TTC549 (cell line): ENCODE measurements at regions not wholly inside any gene's neighbourhood (a gene's known extent, or its start where the extent isn't known, plus 50 kb on each side); places are given as distances from the start of the nearest gene placed in this dataset.

Source experiments
- FAIRE-seq: peaks from 2 replicates; lab custom pipeline; 2012; peaks lifted over from hg19 to GRCh38; lab: Jason Lieb, UNC

DNA sequence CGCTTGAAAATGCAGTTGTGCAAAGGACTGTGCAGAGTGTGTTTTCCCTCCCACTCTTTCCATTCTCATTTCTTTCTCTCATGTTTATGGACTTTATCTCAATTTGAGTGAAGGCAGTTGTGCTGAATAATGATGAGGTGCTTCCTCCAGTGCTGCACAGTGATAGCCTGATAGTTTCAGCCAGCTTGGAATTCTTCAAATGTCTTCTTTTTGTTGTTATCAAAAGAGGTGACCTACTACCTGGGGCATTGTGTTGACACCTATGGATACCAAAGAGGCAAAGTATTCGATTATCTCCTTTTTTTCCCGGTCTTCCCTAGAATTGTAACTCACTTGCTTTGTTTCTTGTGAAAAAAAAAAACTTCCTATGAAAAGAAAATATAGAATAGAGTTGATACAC, 132.6 kb upstream of the ESRRG start:
- FAIRE-seq = no peak

DNA sequence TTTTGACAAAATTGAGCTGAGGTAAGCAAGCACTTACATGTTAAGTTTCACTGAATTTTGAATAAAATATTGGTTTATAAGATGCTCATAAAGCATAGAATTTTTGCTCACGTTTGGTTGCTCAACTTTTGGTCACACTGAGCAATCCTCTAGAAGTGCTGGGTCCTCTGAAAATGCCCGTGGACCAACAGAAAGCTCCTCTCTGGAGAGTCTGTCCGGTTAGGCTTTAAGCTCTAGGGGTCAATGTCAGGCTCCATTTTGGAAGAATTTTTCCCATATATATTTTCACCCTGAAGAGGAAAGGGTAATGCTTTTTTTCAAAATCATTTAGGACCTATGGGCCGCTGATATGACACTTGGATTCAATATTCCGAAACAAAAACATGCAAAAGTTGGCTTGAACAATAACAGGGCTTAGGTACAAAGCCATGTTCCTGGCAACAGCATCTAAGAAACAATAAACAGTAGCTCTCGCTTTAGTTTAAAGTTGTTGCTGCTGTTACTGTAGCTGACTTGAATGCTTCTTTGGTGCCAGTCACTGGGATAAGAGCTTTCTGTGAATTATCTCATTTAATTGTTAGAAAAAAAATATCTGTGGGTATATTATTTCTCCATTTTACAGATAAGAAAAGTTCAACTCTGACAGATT, 131.7 kb upstream of the ESRRG start:
- FAIRE-seq = no peak

DNA sequence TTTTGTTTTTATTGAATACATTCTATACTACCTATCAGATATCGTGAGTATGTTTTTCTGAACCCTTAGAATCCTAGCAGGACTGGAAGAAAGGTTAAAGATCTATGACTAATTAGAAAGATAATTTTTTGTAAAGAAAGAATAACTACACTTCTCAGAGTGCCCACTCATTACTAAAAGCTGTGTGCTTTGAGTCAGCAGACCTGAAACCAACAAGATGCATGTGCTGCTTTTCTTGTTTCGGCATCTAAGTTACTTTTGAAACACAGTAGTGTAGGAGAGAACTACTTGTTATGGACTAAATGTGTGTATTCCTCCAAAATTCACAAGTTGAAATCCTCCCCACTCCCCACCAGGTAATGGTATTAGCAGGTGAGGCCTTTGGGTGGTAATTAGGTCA, 127.8 kb upstream of the ESRRG start:
- FAIRE-seq = no peak

- FAIRE-seq = no peak
These were observed 125.9 kb upstream of the ESRRG start for GRCh38 chr1:216849146-216849545.

DNA sequence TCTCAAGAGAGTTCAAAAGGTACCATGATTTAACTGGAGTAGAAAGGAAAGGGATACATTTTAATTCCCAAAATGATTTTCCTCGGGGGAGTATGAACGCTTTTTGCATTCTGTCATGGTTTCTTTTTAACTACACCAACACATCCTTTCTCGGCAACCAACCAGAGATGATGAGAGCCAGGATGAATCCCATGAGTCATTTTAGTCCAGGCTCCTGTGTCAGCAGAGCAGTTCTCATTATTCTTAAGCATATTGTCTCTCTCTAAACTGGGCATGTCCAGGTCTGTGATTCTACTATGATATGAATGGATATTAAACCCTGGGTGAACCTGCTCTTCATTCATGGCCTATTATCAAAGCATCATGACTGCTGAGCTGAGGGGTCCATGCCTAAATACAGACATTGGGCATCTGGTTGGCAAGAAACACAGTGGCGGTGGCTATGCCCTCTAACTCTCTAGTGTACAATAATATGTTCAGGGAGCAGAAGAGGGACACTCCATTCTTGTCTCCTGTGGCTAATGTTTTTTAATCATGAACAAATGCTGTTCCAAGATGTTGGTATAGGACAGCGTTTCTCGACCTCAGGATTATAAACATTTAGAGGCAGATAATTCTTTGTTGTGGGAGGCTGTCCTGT, 124.3 kb upstream of the ESRRG start:
- FAIRE-seq = no peak

DNA sequence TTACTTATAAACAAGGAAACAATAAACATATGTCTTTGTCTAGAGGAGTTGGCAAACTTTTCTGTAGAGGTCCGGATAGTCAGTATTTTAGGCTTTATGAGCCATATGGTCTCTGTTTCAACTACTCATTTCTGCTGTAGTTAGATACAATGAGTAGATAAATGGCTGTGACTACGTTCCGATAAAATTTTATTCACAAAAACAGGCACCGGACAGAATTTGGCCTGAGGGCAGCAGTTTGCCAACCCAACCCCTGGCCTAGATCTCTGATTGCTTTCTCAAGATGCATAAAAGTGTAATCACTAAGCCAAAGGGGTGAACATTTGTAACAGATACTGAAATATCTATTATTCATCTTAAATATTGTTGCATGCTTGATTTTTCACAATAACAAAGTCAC, 123.1 kb upstream of the ESRRG start:
- no peak for FAIRE-seq

DNA sequence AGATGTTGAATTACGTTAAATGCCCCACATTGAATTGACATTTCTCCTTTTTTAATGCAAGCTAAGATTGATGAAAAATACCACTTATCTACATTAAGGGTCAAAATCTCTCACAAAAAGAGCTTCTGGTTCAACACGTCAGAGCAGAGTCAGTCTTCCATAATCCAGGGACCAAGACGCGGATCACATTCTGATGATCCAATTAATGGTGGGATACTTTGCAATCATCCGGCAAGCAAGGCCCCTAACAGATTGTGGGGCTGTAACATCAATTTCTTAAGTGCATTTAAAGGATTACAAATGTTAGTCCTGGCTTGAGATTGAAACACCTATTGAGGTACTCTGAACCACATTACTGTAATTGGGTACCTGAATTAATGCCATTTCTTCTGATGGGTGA, 120.2 kb upstream of the ESRRG start:
- FAIRE-seq = no peak

DNA sequence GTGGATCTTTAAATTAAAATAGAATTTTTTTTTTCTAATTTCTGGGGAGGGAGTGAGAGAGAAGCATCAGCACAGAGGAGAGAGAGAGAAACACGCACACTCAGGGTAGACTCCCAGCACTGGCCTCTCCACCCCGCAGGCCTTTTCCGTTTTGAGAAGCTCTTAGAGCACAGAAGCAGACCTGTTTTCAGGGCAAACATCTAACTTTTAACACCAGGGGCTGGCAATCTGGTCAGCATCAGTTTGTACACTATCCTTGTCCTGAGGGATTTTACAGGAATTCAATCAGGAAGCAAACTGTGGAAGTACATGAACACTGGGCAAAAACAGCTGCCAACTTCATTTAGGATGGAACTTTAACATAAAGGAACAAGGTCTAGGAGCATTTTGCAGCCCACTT, 117.9 kb upstream of the ESRRG start:
- FAIRE-seq = no peak

DNA sequence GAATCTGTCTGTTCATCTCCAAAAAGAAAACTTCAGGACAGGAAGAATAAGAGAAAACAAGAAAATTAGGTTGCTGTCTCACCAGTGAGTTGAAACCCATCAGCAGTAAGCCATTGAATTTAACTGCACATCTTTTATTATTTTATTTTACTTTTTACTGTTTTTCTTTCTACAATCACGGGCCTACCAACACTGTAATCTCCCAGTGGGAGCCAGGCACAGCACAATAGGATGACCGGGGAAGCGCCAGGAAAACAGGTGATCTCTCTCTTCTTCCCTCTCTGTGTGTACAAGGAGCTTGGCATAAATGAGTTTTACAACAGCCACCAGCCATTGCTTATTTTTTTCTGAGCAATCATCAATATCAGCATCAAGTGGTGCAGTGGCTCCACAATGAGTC, 113.1 kb upstream of the ESRRG start:
- no peak for FAIRE-seq

DNA sequence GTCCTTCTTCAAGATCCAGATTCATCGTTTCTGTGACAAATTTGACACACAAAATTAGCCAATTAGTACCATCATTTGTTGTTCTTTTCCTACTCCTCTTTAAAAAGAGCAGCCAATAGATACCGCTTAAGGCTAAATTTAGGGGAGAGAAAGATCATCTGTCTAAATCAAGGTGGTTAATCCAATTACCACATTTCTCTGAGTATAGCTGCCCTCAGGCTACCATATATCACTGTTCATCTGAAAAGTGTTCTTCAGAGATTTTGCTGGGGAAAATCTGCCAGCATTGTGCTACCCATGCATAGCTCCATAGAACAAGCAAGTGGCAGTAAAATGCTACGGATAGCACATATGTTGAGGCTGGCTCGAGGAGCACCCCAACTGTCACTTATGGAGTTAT, 110.3 kb upstream of the ESRRG start:
- FAIRE-seq = no peak

DNA sequence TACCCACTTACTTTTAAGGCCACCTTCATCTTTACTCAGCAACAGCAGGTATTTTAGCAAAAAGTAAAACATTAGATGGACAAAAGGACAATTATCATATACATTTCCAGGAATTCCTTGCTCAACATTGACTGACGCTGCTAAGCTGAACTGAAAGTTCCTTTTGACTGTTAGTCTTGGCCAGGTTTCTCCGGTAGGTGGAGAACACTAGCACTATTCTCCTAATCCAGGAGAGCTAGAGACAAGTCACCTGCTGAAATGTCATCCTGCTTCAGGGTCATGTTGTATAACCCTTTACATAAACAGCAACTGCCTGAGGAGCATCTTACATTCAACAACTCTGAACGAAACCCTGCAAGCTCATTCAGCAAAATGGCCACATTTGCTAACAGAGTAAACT, 109.0 kb upstream of the ESRRG start:
- FAIRE-seq = no peak

DNA sequence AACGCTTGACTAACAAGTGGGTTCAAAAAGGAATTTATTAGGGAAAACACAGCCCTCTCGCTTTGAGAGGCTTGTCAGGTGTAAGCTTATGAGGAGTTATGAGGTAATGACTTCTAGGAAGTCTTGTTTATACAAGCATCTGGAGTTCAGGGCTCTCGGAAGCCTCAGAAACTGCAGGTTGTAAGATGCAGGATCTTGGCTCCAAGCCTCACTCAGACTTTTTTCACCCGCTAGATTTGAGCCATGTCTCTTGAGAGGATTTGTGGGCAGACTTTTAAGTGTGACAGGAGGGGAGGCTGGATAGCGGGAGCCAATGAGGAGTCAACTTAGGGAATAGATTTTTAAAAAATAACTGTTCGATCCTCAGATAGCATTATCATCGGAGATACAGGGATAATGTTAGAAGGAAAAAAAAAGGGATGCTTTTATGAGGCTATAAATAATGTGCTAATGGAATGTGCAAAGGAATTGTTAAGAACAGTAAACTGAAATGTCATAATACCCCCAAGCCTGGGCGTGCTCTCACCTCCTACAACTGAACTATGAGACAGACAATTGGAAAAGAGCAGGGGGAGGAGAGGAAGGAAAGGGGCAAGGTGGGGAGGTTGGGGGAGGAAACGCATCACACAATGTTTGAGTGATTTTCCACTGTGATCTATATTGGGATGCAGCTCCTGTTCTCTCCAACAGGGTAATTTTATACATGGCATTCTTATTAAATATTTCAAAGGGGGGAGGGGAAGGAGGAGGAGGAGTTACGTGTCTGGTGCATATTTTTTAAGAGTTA, 107.4 kb upstream of the ESRRG start:
- FAIRE-seq = no peak

GRCh38 chr1:216827251-216827650, 104.0 kb upstream of the ESRRG start:
- no peak for FAIRE-seq

GRCh38 chr1:216826646-216827045, 103.4 kb upstream of the ESRRG start:
- FAIRE-seq = no peak

- no peak for FAIRE-seq
These were observed 103.0 kb upstream of the ESRRG start for GRCh38 chr1:216826214-216826613.

DNA sequence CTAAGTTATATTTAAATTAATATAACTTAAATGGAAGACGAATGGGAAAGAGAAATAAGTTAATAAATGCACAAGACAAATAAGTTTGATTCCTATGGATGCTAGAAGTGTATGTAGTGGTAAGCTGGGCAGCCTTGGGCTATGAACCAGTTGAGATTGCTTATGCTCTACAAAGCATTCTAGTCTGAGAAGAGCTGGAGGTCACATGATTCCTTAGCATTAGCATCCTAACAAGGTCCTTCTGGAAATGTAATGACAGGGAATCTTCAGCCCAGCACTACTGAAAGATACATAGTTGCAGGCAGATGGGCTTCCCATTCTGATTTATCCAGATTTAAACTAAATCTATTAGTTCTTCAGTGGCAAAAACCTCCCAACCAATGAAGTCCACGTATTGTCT, 102.3 kb upstream of the ESRRG start:
- FAIRE-seq = no peak

DNA sequence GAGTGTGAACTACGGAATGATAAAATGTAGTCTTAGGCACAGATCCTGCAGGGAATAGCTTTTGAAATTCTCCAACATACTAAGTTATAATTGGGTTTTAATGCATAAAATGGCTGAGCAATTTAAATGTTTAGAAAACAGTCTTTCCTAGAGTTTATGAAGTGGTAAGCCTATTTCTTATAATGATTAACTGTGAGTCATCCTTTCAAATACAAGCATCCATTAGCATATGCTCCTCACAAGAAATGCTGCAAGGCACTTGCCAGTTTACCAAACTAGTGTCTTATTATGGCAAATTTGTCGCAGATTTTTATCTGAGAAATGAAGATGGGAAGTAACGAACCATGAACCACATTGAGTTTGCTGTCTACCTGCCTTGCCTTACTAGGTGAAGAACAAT, 101.3 kb upstream of the ESRRG start:
- FAIRE-seq = no peak

DNA sequence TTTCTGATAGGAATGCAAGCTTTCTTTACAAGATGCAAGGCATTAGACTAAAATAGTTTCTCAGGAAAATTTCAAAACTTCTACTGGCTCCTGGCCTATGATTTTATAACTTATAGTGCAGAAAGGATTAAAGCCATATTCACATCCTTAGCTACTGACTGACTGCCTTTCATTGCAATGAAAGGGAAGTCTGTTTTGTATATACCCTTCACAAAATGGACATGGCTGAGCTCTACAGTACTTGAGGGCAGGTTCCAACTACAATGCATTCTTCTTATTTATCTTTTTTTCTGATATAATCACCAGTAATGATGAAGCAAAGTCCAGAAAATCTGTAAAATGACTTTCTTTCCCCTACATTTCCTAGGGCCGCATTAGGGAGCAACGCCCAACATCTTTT, 100.5 kb upstream of the ESRRG start:
- FAIRE-seq = no peak

GRCh38 chr1:216822480-216822879, 99.3 kb upstream of the ESRRG start:
- FAIRE-seq = no peak

DNA sequence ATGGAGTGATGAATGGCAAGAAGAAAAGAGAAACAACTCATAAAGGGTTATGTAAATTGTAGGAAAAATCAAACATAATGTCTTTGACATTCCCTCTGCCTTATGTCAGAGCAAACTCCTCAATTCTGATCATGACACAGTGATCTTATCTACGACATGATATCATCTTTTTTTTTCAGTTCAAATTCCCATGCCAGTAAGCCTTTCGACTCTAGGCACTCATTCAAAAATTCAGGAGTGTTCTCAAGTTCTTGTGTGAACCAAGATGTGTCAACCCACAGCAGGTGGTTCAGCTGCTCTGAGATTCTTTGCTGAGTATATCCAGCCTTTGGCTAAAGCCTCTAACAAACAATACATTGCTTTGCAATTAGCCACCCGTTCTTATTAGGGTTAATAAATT, 97.1 kb upstream of the ESRRG start:
- FAIRE-seq = no peak

GRCh38 chr1:216818284-216818683, 95.1 kb upstream of the ESRRG start:
- no peak for FAIRE-seq

DNA sequence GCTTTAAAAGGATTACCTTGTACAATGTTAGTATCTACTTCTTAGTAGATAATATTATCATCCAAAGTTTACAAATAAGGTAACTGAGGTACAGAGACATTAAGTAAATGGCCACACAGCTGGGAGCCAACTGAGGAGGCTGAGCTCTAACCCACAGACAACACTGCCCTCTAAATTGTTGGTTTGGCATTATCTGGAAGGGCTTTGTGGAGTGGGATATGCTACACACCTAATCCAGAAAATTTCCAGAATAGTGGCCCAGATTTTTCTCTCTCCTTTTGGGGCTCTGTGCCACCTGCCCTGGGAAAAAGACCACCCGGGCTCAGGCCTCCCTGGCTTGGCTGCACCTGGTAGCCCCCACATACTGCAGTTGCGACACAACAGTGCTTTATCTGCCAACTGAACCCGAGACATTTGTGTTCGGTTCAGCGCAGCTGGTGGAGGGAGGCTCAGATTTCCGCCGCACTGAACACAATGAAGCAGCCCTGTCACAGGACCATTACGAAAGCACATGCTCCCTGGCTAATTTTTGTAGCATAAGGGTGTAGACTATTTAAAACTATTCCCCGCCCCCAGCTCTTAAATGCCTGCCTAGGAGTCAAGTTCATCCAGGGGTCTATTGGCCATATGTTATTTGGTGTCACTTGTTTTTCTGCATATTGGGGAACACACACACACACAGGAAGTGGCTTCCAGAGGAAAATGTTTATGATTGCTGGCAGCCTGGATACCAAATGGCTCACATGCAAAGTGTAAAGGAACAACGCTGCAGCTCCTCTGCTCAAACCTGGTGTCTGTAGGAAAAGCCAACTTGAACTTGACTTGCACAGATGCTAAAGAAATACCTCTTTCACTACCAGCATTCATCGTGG, 92.3 kb upstream of the ESRRG start:
- FAIRE-seq = no peak
